H1 (cell line): ENCODE measurements at regions not wholly inside any gene's neighbourhood (a gene's known extent, or its start where the extent isn't known, plus 50 kb on each side); places are given as distances from the start of the nearest gene placed in this dataset.

Source experiments
- BRCA1 ChIP-seq: IDR thresholded peaks from 2 replicates; pipeline ENCODE4 v1.6.1; 2012; ENCODE audit warnings: low read depth, low read length, improper control_type of control experiment
- MAX ChIP-seq: IDR thresholded peaks from 2 replicates; pipeline ENCODE4 v1.6.1; 2012; ENCODE audit warnings: inconsistent platforms
- NANOG ChIP-seq: IDR thresholded peaks from 2 replicates; pipeline ENCODE4 v1.6.1; 2011; ENCODE audit warnings: low read length, low read depth, mild to moderate bottlenecking, inconsistent platforms; ENCODE audit not compliant: insufficient read depth, poor library complexity, severe bottlenecking
- POLR2A ChIP-seq, 2 experiments: IDR thresholded peaks; 1 replicate in 1 of 2; 2 replicates in 1 of 2; pipeline ENCODE4 v1.6.1; 2011; ENCODE audit warnings: low read depth in 2 of 2, low read length in 2 of 2, mild to moderate bottlenecking in 2 of 2; ENCODE audit errors: control extremely low read depth in 1 of 2
- RFX5 ChIP-seq: IDR thresholded peaks from 2 replicates; pipeline ENCODE4 v1.6.1; 2011; ENCODE audit warnings: low read depth, low read length, improper control_type of control experiment, borderline replicate concordance
- RNF2 ChIP-seq: fragments of 200-900, 300-1000 bp; sonication (generic); IDR thresholded peaks from 2 replicates; pipeline ENCODE4 v1.7.1; 2016; ENCODE audit warnings: borderline replicate concordance, low read depth, mild to moderate bottlenecking, antibody characterized with exemption, low read length; ENCODE audit not compliant: poor library complexity, severe bottlenecking; ENCODE audit errors: missing control alignments
- YY1 ChIP-seq: IDR thresholded peaks from 2 replicates; pipeline ENCODE4 v1.6.1; 2011; ENCODE audit warnings: low read depth, mild to moderate bottlenecking, low read length
- ZNF274 ChIP-seq: IDR thresholded peaks from 2 replicates; pipeline ENCODE4 v1.7.0; 2012; ENCODE audit warnings: low read length, borderline replicate concordance; ENCODE audit errors: extremely low read depth

- TF ChIP-seq RFX5 = no peak
- no peak for TF ChIP-seq MAX
- no peak for TF ChIP-seq POLR2A (IDR thresholded peaks at IDR 0.05; ENCODE audit: control extremely low read depth in 1 of 2, low read depth in 2 of 2, low read length in 2 of 2)
- TF ChIP-seq YY1 = no peak
- no peak for TF ChIP-seq ZNF274
- no peak for TF ChIP-seq BRCA1
- no peak for TF ChIP-seq NANOG
- no peak for TF ChIP-seq RNF2
These were observed 738.4 kb upstream of the ID2 start for GRCh38 chr2:7943446-7943845.
